HG03457 (cell line): ENCODE measurements at regions not wholly inside any gene's neighbourhood (a gene's known extent, or its start where the extent isn't known, plus 50 kb on each side); places are given as distances from the start of the nearest gene placed in this dataset.
"Not testable (repeated sequence)": the region's sequence is repeated elsewhere in the genome, so short reads cannot be mapped to it uniquely, and the experiment has no call there.

Experiments used
- ATAC-seq: cut with Tn5 transposase; IDR thresholded peaks from one replicate; pipeline ENCODE4 v1.9.1; 2021; ENCODE audit warnings: moderate number of reproducible peaks; ENCODE audit not compliant: unreplicated experiment

GRCh38 chr2:18266699-18267098 is 293.8 kb downstream of the RDH14 start:
- not testable (repeated sequence) for ATAC-seq

DNA sequence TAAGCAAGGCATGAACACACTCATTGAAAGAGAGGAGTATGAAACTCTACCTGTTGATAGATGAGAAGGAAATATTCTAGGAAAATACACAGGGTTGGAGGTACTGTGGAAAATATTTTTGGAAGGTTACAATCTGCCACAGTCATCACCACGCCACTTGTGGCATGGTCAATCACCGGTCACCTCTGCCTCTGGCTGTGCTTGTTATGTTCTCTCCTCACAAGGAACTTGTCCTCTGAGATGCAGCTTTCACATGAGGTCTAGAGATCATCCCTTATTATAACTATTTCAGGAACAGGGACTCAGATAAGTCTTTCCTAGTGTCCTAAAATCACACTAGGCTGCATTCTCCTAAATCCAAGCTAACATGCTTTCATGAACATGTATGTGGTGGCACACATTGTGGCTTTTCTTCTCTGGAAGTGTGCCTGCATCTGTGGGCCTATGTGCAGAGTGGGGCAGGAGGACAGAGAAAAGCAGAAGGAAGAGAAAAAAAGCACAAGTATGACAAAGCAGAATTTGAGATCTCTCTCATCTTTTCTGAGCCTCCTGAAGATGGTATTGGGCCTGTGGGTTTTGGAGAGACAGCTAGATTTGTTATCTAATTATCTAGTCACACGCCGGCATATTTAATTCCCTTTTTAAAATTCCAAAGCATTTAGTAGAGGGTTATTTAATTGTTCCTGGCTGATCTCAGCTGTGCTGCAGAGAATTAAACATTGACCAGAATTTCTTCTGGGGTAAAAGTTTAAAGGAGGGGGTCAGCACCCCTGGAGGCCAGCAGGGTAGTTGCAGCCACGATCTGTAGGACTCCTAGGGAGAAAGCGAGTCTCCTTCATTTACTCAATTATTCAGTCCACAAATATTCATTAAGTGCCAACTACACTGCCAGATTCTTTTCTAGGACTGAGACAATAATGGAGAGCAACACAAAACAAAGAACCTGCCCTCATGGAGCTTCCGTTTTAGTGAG is 294.6 kb downstream of the RDH14 start:
- ATAC-seq, result no peak

DNA sequence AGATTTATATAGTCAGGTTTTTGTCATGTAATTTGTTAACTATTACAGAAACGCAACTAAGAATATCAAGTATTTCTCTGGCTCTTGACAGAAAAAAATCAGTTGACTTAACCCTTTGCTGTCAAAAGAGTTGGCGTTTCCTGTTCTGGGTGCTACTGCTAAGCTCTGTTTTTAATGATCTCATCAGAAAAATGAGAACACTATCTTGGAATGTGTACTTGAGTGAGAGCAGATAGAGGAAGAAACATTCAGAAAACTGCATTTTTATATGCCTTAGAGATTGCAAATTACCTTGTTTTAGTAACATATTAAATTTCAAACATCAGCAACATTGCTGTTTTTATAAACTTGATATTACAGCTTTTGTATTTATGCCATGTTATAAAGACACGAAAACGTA is 297.9 kb downstream of the RDH14 start:
- ATAC-seq, result no peak

DNA sequence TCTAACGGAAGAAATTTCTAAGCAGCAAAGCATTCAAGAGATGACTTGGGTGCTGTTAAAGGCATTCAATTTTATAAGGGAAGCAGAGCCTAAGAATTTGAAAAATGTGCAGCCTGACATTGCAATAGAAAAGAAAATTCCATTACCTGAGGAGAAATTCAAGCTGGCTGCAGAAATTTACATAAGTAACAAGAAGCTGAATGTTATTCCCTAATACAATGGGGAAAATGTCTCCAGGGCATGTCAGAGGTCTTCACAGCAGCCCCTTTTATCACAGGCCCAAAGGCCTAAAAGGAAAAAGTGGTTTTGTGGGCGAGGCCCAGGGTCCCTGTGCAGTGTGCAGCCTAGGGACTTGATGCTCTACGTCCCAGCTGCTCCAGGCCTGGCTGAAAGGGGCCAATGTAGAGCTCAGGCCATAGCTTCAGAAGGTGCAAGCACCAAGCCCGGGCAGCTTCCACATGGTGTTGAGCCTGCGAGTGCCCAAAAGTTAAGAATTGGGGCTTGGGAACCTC is 306.7 kb downstream of the RDH14 start:
- ATAC-seq, result no peak

DNA sequence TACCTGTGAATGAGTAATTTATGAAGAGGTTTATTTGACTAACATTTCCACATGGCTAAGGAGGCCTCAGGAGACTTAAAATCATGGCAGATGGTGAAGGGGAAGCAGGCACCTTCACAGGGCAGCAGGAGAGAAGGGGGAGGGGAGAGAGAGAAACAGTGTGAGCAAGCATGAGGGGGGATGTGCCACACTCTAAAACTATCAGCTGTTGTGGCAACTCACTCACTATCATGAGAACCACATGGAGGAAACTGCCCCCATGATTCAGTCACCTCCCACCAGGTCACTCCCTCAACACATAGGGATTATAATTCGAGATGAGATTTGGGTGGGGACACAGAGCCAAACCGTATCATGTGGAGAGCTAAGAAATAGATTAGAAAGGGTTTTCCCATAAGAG is 309.0 kb downstream of the RDH14 start:
- no peak for ATAC-seq

GRCh38 chr2:18247282-18248110 is 313.0 kb downstream of the RDH14 start:
- no peak for ATAC-seq

GRCh38 chr2:18245375-18245774 is 315.1 kb downstream of the RDH14 start:
- no peak for ATAC-seq

GRCh38 chr2:18244845-18245244 is 315.6 kb downstream of the RDH14 start:
- ATAC-seq, result no peak

- ATAC-seq, result no peak
These were observed 316.6 kb downstream of the RDH14 start for GRCh38 chr2:18243816-18244215.

DNA sequence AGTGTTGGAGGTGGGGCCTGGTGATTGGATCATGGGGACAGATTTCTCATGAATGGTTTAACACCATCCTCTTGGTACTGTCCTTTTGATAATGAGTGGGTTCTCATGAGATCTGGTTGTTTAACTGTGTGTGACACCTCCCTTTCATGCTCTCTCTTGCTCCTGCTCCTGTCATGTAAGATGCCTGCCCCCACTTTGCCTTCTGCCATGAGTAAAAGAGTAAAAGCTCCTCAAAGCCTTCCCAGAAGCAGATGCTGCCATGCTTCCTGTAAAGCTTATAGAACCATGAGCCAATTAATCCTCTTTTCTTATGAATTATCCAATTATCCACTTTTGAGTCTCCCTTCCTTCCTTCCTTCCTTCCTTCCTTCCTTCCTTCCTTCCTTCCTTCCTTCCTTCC is 317.7 kb downstream of the RDH14 start:
- no peak for ATAC-seq

DNA sequence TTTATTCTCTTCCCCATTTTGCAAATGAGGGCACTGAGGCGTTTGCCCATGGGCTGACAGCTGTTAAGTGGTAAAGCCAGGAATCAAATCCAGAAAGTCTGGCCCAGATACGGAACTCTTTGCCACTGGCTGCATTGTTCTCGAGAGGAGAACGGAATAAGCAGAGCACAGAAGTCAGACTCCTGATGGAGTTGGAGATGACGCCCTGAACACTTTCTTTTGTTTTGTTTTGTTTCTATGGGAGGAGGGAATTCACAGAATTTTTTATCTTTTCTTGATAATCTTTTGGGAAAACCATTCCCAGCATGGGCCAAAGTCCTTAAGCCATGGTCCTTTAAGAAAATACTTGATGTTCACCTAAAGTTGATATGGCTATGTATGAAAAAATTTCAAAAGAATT is 322.2 kb downstream of the RDH14 start:
- ATAC-seq, result no peak

DNA sequence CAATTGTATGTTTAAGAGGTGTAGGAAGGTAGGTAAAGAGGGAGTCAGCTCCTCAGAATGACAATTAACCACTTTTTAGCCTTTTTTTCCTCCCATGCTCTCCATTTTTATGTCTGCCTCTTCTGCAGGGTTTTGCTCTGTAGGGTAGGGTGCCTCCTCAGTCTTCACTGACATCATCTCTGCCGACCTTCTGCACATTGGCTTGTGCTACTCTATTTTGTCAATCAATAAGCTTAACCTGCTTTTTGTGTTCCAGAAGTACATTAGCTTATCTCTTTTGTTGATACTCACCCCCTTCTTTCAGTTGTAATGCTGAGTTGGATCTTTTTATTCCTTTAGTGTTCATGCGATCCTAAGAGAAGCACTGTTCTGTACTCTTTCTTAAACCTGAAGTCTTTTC is 323.2 kb downstream of the RDH14 start:
- ATAC-seq, result no peak

DNA sequence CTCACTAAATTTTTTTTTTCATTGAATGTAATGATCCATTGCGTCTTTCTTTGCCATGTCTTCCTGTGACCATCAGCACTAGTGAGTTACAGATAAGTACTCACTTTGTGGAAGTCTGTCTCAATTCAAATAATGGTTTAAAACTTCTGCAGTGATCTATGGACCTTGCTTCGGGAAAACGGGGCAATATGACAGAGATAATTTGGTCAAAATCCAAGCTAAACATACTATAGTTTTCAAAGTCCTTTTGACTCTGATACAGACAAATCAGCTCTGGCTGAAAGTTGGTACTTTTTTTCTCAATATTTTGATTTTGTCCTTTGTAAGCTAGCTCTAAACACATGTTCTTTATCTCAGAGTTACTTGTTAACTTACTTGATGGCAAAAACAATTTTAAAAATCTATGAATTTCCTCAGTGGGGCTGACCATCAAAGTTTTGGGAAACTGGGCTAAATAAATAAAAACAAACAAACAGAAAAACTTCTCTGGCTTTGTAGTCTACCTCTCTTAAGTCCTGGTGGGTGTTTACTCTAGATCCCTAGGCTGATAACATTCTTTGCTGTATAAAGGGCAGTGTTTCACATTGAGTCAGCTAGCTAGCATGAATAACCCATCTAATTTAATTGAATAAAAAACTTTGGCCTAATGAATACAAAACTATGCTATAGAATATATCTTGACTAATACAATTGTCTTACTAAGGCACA is 327.6 kb downstream of the RDH14 start:
- ATAC-seq, result no peak

DNA sequence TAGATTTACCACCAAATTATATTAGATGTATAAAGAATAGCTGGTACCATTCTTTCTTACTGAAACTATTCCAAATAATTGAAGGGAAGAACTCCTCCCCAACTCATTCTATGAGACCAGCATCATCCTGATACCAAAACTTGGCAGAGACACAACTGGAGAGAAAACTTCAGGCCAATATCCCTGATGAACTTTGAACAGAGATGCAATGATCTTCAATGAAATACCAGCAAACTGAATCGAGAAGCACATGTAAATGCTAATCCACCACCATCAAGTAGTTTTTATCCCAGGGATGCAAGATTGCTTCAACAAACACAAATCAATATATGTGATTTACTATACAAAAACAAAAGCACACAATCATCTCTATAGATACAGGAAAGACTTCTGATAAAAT is 329.8 kb downstream of the RDH14 start:
- no peak for ATAC-seq

- ATAC-seq, result no peak
These were observed 340.8 kb downstream of the RDH14 start for GRCh38 chr2:18219676-18220075.

DNA sequence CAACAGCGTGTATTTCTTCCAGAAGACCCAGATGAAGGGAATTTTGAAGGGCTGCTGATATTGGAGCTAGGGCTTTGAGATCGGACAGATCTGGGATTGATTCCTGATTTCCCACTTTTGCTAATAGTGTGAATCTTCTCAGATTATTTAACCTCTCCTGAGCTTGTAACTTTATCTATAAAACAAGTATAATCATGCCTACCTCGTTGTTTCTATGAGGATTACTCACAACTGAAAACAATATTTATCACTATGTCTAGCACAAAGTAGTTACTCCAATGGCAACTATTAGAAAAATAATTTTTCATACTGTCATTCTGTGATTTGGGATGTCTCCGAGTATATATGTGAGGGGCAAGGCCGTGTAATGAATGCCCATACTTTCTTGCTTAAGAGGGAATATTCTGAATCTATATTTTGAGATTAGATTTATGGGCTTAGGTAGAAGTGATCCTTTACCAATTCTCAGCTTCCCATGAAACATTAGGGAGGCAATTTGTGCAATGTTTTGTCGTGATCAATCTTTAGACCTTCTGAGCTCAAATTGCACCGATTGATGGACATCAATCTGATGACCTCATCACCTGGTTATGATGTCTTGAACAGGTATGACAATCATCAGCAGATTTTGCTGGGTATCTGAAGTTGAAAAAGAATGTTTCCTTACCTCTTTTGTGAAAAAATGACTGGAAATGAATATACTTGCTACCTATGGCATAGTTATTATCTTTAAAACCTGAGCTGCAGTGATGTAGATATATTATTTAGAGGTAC is 339.9 kb downstream of the KCNS3 start:
- no peak for ATAC-seq

DNA sequence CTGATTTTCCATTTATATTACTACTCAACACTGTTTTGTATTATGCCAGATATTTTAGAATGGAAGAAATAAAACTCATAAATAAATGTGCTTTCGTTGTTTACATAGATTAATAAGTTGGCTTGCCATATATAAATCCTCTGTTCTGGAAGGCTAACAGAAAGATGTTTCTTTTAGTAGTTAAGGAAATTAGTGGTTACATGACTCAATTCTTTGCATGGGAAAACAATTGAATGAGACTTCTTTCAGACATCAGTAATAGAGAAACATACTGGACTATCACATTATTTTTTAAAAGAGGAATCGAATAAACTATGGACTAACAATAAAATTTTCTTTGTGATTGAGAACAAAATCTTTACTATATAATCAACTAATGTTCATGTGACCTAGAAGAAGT is 336.5 kb downstream of the KCNS3 start:
- ATAC-seq, result no peak

GRCh38 chr2:18213986-18214385 is 335.5 kb downstream of the KCNS3 start:
- ATAC-seq, result no peak

DNA sequence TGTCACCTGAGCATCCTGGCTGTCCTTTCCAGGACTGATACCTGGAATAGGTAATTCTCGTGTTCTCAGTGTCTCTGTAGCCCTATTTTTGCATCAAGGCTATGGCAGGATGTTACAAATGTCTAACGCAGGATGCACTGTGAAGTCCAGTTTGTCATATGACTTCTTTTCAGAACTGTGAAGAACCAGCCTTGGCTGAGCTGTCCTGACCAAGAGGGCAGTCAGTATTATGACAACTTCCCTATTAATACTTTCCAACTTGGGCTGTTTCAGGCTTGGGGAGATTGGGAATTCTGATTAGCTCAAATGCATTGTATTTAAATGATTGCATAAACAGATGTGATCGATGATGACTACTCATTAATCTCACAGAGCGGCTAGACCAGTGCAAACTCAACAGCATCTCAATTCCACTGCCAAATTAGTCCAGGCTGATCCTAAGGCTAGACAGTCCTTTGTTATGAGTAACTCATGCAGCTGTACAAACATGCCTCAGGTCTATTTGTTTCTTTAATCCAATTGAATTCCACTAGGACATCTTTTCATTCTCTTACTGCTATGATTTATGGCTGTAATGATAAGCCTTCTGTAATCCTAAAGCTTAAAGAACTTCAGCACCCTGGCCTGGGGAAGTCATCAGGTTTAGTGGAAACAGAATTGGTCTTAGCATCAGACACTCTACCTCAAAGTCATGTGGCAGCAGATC is 331.6 kb downstream of the KCNS3 start:
- ATAC-seq, result no peak

DNA sequence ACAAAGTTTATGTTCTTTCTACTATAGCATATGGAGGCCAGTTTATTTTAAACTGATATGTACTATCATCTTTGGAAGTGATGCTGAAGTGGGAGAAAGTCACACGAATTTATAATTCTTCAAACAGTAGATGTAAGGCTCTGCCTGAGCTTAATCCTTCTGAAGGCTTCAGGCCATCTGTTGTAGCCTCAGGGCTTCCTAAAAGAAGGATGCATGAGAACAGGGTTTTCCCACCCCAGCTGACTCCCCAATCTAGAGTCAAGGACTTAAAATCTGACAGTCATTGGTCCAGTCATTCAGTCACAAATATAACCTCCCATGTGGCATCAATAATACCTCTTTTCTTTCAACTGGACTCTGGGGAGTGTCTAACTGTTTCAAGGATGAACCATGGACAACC is 330.5 kb downstream of the KCNS3 start:
- no peak for ATAC-seq
